Gastroesophageal sphincter (tissue), 4 donors: ENCODE measurements at regions not wholly inside any gene's neighbourhood (a gene's known extent, or its start where the extent isn't known, plus 50 kb on each side); places are given as distances from the start of the nearest gene placed in this dataset.

Experiments used
- ATAC-seq: fragments of 150-250 bp; one replicate; pipeline ENCODE4 v1.9.1; 2016; ENCODE audit warnings: mild to moderate bottlenecking, moderate library complexity
- H3K27ac ChIP-seq, 4 donors: fragments of 200-600 bp; sonication (generic) in 3 of 4; 1 replicate in 3 of 4; 2 replicates in 1 of 4; pipeline ENCODE4 v1.5.1; 2016 to 2019
- H3K27me3 ChIP-seq: fragments of 200-600 bp; sonication (generic); one replicate; pipeline ENCODE4 v1.5.1; 2019
- H3K36me3 ChIP-seq, 2 donors: fragments of 200-600 bp; sonication (generic); one replicate each; pipeline ENCODE4 v1.5.1; 2019; ENCODE audit warnings: control low read depth in 1 of 2
- H3K4me1 ChIP-seq, 3 donors: fragments of 200-600 bp; sonication (generic); 1 replicate in 2 of 3; 2 replicates in 1 of 3; pipeline ENCODE4 v1.5.1; 2016 to 2019; ENCODE audit warnings: control low read depth in 2 of 3
- H3K4me3 ChIP-seq, 2 donors: fragments of 200-600 bp; sonication (generic); one replicate each; pipeline ENCODE4 v1.5.1; 2019; ENCODE audit warnings: mild to moderate bottlenecking in 1 of 2, moderate library complexity in 1 of 2
- H3K9me3 ChIP-seq, 3 donors: fragments of 200-600 bp; sonication (generic); one replicate each; pipeline ENCODE4 v1.5.1; 2017 to 2019; ENCODE audit warnings: control low read depth in 2 of 3
- EP300 ChIP-seq: sonication (generic); formaldehyde crosslinking; IDR thresholded peaks from one replicate; pipeline ENCODE4 v1.6.1; 2017; ENCODE audit warnings: antibody characterized with exemption, mild to moderate bottlenecking
- POLR2A ChIP-seq, 2 donors: fragments of 450-650 bp; IDR thresholded peaks; one replicate each; pipeline ENCODE4 v1.6.1; 2017; ENCODE audit warnings: antibody characterized with exemption in 2 of 2, mild to moderate bottlenecking in 2 of 2, moderate library complexity in 1 of 2
- POLR2AphosphoS5 ChIP-seq: sonication (generic); formaldehyde crosslinking; IDR thresholded peaks from one replicate; pipeline ENCODE4 v1.6.1; 2017; ENCODE audit warnings: antibody characterized with exemption
- WGBS, 2 donors: methylation state at CpG; one replicate each; pipeline ENCODE4 v1.1.5; 2018; ENCODE audit warnings: low coverage in 1 of 2; 5-methylcytosine and 5-hydroxymethylcytosine counted together
- TF ChIP-seq, protein P1 (sequence below), 4 experiments: fragments of 200-600 bp in 2 of 4; fragments of 450-650 bp in 2 of 4; sonication (generic) in 1 of 4; IDR thresholded peaks; one replicate each; pipeline ENCODE4 v1.5.1; 2017 to 2019; ENCODE audit warnings: antibody characterized with exemption in 4 of 4, mild to moderate bottlenecking in 2 of 4, moderate library complexity in 2 of 4

DNA sequence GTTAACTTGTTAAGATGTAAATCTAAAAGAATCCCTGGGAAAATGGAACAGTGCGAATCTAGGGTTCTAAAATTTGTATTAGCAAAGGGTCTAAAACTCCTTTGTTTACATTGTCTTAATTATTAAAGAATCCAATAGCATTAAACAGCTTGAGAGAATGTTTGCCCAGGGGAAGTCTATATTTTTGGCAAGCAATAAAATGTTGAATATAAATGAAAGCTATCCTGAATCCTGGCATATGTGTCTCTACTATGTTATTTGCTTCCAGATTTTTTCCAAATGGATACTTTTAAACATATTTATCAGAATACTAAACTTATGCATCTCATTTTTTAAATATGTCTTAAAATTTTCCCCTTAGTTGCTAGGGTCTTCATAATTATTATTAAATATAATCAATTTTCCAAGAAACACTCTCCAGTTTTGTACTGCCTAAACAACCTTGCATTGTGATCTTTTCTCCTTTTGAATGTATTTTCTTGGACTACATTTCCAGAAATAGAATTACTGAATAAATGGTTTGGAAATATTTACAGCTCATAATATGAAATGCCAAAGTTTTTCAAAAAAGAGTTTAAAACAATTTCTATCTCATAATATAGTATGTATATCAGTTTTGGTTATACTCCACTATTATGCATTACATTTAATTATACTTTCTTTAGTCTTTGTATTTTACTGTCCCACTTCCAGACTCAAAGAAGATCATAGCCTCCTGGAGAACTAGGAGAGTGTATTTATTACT, 304.8 kb downstream of the USP25 start:
- Histone ChIP-seq H3K27me3 (no peaks in the 10 kb centered on the region), H3K36me3 (no peaks in the 10 kb centered on the region), H3K4me3 (no peak overlapping the region), H3K9me3 (no peaks in the 10 kb centered on the region), H3K4me1 (no peaks in the 10 kb centered on the region), H3K27ac (no peak overlapping the region)
- ATAC-seq: no peak
- WGBS, 2 donors: 0 to 17% methylated on average over 1 of the region's 1 CpG
- TF ChIP-seq, protein P1, sequence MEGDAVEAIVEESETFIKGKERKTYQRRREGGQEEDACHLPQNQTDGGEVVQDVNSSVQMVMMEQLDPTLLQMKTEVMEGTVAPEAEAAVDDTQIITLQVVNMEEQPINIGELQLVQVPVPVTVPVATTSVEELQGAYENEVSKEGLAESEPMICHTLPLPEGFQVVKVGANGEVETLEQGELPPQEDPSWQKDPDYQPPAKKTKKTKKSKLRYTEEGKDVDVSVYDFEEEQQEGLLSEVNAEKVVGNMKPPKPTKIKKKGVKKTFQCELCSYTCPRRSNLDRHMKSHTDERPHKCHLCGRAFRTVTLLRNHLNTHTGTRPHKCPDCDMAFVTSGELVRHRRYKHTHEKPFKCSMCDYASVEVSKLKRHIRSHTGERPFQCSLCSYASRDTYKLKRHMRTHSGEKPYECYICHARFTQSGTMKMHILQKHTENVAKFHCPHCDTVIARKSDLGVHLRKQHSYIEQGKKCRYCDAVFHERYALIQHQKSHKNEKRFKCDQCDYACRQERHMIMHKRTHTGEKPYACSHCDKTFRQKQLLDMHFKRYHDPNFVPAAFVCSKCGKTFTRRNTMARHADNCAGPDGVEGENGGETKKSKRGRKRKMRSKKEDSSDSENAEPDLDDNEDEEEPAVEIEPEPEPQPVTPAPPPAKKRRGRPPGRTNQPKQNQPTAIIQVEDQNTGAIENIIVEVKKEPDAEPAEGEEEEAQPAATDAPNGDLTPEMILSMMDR (IDR thresholded peaks at IDR 0.05): no peak
- TF ChIP-seq POLR2A (IDR thresholded peaks at IDR 0.05): no peak
- no peak for TF ChIP-seq POLR2AphosphoS5
- TF ChIP-seq EP300: no peak

DNA sequence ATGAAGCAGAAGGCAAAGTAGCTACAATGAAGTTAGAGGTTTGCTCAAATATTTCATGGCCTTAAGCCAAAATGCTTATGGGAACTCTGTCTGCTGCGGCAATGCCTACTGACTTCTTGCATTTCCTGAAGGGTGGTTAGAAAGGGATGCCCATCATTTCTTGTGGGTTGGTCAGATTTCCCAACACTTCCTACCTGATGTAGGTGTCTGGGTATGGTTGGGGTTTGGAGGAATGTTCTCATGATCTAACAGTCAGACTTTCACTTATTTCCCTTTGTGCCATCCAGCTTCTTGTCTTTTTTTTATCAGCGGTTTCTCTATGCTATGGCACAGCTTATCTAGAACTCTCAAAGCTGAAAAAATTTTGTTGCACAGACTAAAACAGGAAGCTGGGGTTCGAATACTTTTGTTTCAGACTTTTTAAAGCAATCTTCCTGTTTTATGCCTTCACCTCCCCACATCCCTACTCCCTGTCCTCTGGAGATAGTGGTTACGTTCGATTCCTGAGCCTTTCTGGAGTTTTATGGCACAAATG, 307.7 kb downstream of the USP25 start:
- no peak for ATAC-seq
- no peaks in the 10 kb centered on the region for H3K36me3 ChIP-seq
- WGBS, 2 donors: 84 to 88% methylated on average over 4 to 5 of the region's 5 CpGs

DNA sequence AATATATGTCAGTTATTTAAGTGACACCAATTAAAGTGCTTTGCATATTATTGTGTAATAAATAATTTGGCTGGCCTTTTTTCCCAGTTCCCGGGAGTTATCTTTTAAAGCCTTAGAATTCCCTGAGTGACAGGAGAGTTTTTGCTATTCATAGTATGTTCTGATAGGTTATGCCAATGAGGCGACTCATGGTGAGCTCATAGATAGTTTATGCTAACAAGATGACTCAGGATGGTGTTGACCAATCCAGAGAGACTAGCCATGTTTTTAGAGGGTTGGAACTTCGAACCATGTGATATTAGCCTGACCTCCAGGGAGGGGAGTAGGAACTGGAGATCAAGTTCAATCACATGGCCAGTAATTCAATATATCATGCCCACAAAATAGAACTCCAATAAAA, 310.8 kb downstream of the USP25 start:
- no peak overlapping the region for H3K4me3 ChIP-seq
- no peaks in the 10 kb centered on the region for H3K4me1 ChIP-seq
- no peaks in the 10 kb centered on the region for H3K9me3 ChIP-seq
- TF ChIP-seq POLR2AphosphoS5 (no peak), POLR2A (IDR thresholded peaks at IDR 0.05) (no peak)
- no peak for ATAC-seq
- WGBS, 2 donors: 93% methylated on average over 3 of the region's 3 CpGs
- H3K27ac ChIP-seq: no peak overlapping the region
- no peaks in the 10 kb centered on the region for H3K36me3 ChIP-seq
- no peaks in the 10 kb centered on the region for H3K27me3 ChIP-seq

More for the DNA sequence above, 307.7 kb downstream of the USP25 start:
- Histone ChIP-seq H3K4me3 (no peak overlapping the region), H3K9me3 (no peaks in the 10 kb centered on the region), H3K27ac (no peak overlapping the region), H3K4me1 (no peaks in the 10 kb centered on the region), H3K27me3 (no peaks in the 10 kb centered on the region)
- TF ChIP-seq, protein P1 (IDR thresholded peaks at IDR 0.05): no peak
- TF ChIP-seq POLR2A (IDR thresholded peaks at IDR 0.05): no peak

DNA sequence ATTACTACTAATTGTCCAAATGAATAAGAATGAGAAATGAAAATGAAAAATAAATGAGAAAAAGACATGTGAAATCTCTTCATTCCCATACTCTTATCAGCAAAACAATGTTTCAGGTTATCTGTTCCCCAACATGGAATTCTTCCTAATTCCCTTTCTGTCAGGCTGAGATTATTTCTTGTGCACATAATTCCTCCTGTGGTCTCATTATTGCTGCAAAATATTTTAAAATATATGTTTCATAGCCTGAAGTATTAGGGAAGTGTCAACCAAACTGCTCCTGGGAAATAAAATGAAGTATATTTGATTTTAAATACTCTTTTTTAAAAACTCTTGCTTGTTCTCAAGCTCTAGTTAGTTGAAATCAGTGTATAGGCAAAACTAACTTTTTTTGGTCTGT, 314.9 kb downstream of the USP25 start:
- Histone ChIP-seq H3K9me3 (no peaks in the 10 kb centered on the region), H3K4me3 (no peak overlapping the region), H3K27ac (no peak overlapping the region), H3K4me1 (no peaks in the 10 kb centered on the region), H3K36me3 (no peaks in the 10 kb centered on the region), H3K27me3 (no peaks in the 10 kb centered on the region)
- no peak for TF ChIP-seq EP300
- TF ChIP-seq, protein P1 (IDR thresholded peaks at IDR 0.05): no peak
- TF ChIP-seq POLR2AphosphoS5: no peak
- no peak for ATAC-seq

DNA sequence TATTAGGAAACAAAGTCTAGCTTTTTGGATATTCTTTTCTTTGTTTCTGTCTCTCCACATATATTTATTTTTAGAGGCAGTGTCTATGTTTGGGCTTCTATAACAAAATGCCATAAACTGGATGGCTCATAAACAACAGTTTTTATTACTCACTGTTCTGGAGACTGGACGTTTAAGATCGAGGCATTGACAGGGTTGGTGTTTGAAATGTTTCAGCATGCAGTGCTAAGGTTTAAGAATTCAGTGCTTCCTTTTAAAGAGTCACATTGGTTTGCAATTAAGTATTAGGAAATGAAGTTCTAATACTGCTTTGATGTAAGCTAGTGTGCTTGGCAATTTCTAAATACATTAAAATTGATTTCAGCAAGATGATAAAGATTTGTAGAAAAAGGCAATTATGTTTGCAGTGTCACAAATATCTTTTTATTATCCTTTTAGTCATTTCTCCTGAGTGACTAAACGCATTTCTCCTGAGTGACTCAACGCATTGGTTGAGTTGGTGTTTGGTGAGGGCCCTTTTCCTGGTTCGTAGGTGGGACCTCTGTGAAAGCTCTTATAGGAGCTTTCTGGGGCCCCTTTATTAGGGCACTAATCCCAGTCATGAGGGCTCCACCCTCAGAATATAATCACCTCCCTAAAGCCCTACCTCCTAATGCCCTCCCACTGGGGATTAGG, 317.0 kb downstream of the USP25 start:
- H3K27ac ChIP-seq: no peak overlapping the region
- H3K4me1 ChIP-seq: no peaks in the 10 kb centered on the region
- no peaks in the 10 kb centered on the region for H3K36me3 ChIP-seq
- no peak overlapping the region for H3K4me3 ChIP-seq
- H3K27me3 ChIP-seq: no peaks in the 10 kb centered on the region
- ATAC-seq: no peak
- 80 to 94% methylated on average over 5 of the region's 5 CpGs for WGBS, 2 donors
- TF ChIP-seq POLR2AphosphoS5: no peak
- TF ChIP-seq, protein P1 (IDR thresholded peaks at IDR 0.05): no peak
- no peak for TF ChIP-seq EP300
- no peak for TF ChIP-seq POLR2A (IDR thresholded peaks at IDR 0.05)
- no peaks in the 10 kb centered on the region for H3K9me3 ChIP-seq
